ENCODE measurements at regions not wholly inside any gene's neighbourhood (a gene's known extent, or its start where the extent isn't known, plus 50 kb on each side); places are given as distances from the start of the nearest gene placed in this dataset.

DNA sequence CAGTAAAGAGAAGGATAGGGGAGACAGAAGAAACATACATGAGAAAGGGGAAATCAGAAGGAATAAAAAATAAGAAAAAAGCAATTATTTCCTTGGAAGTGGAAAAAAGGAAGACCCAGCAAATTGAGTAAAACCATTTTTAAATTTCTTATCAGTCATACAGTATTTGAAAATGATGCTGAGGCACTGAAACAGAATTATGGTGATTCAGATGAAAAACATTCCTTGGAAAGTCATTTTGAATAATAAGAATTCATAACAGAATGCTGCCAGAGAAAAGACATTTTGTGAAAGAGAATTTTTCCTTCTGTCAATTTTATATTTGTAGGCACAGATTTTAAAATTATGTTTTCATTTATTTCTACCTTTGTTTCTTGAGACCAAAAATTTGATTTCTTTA, 895.5 kb upstream of the EPHA5 start:
- no peak for TF ChIP-seq CTCF (IDR thresholded peaks at IDR 0.05 in 8 of 11, conservative IDR thresholded peaks at IDR 0.05 in 3 of 11)
- no peak for TF ChIP-seq POLR2AphosphoS5 (IDR thresholded peaks at IDR 0.05)
- no peak for TF ChIP-seq POLR2A (IDR thresholded peaks at IDR 0.05)
